ENCODE measurements at regions not wholly inside any gene's neighbourhood (a gene's known extent, or its start where the extent isn't known, plus 50 kb on each side); places are given as distances from the start of the nearest gene placed in this dataset.

- TF ChIP-seq EZH2 (IDR thresholded peaks at IDR 0.05; ENCODE audit: borderline replicate concordance, low read length), result no peak
- TF ChIP-seq, protein P1, sequence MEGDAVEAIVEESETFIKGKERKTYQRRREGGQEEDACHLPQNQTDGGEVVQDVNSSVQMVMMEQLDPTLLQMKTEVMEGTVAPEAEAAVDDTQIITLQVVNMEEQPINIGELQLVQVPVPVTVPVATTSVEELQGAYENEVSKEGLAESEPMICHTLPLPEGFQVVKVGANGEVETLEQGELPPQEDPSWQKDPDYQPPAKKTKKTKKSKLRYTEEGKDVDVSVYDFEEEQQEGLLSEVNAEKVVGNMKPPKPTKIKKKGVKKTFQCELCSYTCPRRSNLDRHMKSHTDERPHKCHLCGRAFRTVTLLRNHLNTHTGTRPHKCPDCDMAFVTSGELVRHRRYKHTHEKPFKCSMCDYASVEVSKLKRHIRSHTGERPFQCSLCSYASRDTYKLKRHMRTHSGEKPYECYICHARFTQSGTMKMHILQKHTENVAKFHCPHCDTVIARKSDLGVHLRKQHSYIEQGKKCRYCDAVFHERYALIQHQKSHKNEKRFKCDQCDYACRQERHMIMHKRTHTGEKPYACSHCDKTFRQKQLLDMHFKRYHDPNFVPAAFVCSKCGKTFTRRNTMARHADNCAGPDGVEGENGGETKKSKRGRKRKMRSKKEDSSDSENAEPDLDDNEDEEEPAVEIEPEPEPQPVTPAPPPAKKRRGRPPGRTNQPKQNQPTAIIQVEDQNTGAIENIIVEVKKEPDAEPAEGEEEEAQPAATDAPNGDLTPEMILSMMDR (IDR thresholded peaks at IDR 0.05; ENCODE audit: low read length), result no peak
Observed at GRCh38 chr4:58739275-58739674, 1629.1 kb upstream of the IGFBP7 start.

All from OCI-LY1 (cell line).